ENCODE measurements at regions not wholly inside any gene's neighbourhood (a gene's known extent, or its start where the extent isn't known, plus 50 kb on each side); places are given as distances from the start of the nearest gene placed in this dataset.

- TF ChIP-seq CTCF (IDR thresholded peaks at IDR 0.05) (no peak), POLR2A (IDR thresholded peaks at IDR 0.05) (no peak)
Observed at GRCh38 chr5:168153263-168153875, 138.1 kb upstream of the WWC1 start.
